OCI-M2 (cell line): ENCODE measurements at regions not wholly inside any gene's neighbourhood (a gene's known extent, or its start where the extent isn't known, plus 50 kb on each side); places are given as distances from the start of the nearest gene placed in this dataset.

Experiments used
- DNase-seq: peaks from one replicate; lab custom pipeline; 2025; ENCODE audit not compliant: unreplicated experiment; lab: John Stamatoyannopoulos, UW

DNA sequence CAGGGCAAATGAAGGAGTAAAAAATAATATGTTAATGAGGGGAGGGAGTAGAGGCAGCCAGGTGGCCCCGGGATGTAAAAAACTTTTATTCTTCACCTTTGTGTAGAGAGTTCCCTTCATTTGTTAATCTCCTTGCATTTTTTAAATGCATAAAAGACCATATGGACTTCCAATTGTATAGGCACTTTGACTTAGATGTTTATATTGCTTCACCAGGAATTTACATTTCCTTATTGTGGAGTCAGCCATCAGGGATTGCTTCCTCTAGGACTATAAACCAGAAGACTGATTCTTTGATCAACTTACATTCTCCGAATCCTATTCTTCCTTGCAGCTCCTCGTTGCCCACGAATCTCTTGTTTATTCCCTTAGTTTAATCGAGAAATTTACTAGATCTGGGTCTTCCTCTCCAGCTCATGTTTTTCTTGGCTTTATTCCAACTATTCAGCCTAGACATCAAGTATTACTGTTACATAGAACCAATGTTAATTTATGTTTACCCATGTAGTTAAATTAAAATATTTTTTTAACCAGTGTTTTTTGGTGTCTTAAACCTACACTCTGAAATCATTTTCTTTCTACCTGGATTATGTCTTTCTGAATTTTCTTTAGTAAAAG lies 1187.0 kb upstream of the SLC10A2 start:
- DNase-seq: no peak

DNA sequence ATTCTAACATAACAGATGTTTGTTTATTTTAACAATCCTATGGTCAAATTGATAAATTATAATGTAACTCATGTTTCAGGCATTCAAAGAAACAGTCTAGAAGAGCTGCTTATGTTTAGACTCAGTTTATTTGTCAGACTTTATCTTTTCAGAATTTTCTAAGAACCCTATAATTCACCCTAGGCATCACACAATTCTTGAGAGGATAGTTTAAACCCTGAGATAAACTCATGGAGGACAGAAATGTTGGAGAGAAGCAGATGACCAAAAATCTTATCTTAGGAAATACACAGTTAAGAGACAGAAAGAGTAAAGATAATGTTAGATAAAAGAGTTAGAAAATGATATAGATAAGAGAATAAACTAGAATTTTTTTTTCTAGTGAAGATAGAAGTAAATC lies 1185.7 kb upstream of the SLC10A2 start:
- DNase-seq: no peak

- no peak for DNase-seq
Observed at GRCh38 chr13:104246955-104247354, 1180.7 kb upstream of the SLC10A2 start.

- no peak for DNase-seq
Observed at GRCh38 chr13:104206450-104207044, 1140.3 kb upstream of the SLC10A2 start.

DNA sequence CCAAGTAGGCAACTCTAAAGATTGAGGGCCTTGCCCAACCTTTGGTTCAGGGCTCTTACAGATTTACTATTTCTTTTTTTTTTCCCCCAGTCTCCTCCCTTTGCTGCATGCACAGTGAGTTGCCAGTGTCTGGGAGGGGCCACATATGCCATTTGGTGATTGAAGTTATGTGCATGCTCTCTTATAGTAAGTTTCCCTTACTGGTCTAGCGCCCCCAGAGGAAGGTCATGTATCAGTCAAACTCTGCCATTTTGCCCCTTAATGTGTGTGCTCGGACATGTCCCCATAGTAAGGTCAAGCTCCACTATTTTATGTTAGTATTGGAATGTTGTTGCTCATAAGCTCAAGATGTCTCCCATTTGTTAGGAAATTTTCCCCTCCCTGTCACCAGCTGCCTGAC lies 1138.0 kb upstream of the SLC10A2 start:
- no peak for DNase-seq

GRCh38 chr13:104198801-104199200 lies 1132.6 kb upstream of the SLC10A2 start:
- no peak for DNase-seq

DNA sequence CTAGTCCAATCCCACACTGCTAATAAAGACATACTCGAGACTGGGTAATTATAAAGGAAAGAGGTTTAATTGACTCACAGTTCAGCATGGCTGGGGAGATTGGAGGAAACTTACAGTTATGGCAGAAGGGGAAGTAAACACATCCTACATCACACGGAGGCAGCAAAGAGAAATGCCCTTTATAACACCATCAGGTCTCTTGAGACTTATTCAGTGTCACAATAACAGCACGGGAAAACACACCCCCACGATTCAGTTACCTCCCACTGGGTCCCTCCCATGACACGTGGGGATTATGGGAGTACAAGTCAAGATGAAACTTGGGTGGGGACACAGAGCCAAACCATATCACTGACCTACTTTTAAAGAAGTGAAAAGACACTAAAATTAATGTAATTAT lies 1130.4 kb upstream of the SLC10A2 start:
- no peak for DNase-seq

DNA sequence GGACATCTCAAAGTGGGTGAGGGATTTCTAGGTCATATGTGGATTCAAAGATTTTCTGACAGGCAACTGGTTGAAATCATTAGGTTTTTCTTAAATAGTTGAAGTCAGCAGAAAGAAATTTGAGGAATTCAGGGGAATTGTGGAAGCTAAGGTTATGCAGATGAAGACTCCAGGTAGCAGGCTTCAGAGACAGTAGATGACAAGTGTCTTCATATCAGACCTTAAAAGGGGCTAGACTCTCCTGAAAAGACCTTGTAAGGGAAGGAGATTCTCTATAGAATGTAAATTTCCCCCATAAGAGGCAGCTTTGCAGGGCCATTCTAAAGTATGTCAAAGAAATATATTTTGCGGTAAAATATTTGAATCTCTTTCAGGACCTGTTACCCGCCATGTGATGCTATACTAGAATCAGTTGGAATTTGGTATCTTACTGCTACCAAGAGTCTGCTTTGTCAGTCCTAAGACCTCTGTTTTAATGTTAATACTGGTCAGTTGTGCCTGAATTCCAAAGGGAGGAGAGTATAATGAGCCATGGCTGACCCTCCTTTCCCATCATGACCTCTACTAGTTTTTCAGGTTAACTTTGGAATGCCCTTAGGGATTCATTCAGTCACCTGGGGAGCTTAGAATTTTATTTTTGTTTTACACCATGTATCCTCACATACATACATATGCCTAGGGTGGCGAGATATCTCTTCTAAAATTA lies 1115.5 kb upstream of the SLC10A2 start:
- DNase-seq: no peak

DNA sequence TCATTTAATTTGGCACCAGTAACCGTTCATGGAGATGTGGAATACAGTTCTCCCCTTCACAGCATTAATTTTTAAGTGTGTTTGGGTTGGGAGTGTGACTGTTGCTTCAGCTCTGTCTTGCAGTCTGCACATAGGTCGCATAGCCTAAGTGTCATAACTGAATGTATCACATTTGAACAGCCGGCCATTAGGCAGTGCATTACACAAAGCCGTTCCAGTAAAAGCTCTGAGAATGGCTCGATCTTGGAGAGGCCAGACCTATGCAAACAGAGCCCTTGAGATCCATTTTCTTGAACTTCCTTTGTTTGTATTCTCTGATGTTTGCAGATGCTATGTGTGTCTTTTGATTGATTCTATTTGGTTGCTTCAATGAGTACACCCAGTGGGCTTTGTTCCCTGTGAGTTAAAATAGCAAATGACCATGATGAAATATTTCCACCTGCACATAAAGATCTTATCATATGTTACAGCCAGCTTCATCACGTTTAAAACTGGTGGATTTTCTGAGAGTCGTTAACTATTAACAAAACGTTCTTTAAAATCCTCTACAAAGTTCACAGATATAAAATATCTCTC lies 1104.9 kb upstream of the SLC10A2 start:
- DNase-seq: no peak

DNA sequence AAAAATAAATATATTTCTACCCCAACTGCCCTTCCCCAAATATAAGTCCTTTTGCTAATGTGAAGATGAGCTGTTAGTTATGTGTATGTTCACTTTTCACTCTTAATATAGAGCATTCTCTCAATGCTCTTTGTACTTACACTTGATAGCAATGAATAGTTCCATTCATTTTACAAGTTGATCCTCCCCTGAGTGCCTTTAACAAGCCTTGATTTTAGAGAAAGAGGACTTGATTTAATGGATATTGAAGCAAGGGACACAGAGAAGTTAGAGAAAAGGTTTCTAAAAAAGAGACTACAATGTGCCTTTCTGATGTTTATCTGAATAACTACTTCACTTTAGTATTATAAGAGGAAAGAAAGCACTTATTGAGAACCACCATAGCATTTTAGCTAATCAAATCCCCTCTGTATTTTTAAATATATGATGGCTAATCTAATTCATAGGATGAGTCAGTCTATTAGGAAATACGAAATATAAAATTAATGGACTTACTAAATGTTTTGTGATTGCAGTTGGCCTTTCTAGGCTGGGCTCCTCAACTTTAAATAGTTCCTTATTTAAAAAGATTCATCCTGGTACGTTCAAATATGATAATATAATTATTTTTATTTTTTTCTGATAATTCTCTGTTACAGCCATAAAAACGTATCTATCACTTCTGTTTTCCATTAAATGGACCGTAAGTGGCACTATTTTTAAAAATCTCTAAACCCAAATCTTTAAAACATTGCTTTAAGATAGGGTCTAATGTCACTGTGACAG lies 1097.8 kb upstream of the SLC10A2 start:
- DNase-seq: no peak

DNA sequence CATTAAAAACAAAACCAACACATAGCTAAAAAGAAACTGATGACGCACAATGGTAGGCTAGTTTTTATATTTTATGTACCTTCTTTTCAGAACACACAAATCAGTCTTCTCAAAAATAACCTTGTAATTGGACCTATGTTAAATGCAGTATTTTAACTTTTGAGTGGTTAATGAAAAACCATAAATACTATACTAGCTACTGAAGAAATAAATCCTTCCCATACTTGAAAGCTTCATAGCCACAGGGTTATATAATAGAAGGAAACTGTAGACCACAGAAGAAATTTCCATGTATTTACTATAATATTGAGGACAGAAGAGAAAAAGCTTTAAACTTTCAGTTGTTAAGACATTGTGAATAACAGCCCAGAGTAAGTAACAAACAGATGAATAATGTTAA lies 1094.3 kb upstream of the SLC10A2 start:
- DNase-seq: no peak

DNA sequence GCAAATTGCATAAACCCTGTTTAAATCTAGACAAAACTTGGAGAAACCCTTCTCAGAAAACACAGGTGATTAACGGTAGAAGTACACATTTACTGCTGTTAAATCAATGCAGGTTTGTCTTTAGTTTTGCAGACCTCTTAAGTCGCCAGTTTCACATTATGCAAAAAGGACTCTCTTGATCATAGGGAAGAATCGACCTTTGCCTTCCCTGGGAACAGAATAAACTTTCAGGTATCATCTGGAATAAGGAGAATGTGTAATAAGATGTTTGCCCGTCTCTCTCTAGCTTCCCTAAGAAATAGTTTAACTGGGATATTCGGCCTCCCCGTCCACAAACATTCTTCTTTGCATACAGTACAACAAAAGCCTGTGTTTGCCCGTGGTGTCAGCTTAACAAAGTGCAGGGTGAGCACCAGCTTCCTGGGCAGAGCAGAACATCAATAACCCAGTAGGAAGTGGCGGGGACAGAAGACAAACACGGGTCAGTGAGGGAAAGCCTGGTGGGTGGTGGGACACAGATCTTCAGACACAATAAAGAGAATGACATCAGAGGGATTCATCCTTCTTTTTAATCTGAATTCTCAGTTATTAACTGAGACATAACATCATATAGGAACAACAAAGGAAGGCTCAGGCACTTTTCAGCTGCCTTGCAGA lies 1077.7 kb upstream of the SLC10A2 start:
- DNase-seq: no peak

DNA sequence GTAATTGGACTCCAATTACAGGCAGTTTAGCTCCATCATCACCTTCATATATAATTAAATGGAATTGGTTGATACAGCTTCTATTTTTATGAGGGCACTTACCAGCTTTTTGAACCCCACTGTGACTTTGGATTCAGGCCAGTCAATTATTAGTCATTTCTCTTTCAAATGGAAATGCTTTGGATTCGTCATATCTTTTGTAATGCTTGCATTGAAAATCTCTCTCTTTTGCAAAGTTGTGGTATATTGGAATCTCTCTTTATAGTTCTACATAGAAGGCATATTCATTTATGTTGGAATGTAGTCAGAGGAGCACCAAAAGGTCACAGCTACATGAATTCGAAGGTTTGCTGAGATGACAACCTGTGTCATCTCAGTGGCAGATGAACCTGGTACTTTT lies 1074.3 kb upstream of the SLC10A2 start:
- DNase-seq: no peak

DNA sequence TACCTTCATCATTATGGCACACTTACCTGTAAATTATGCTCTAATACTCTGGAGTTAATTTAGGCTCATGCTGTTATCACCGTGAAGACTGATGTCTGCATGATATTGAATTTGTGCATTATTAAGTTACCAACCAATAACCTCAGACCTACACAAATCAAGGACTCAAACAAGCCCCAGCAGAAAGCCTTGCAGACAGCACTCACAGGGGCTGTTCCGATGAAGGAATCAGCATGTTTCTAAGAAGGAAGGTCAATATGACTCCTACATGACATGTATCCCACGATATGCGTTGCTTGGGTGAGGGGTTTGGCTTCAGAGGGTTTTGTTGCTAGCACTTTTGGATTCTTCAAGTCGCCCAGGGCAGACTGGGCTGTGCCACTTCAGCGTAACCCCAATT lies 1071.2 kb upstream of the SLC10A2 start:
- DNase-seq: no peak

DNA sequence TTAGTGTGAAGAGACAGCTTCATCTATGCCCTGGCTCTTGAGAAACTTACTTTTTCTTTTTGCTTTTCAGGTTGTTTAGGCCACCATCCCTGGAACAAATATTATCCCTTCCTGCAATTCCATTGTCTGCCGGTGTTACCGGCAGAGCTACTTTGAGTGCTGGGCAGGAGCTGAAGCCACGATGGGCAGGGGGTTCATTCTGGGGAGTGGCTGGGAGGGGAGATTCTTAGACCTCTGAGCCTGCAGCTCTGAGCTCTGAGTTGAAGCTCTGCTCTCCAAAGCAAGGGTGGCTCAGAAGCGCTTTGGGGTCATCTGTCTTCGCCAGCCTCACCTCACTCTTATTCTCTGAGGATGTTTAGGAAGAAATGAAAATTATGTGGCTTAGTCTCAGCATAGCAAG lies 1066.6 kb upstream of the SLC10A2 start:
- no peak for DNase-seq

GRCh38 chr13:104114101-104114500 lies 1047.9 kb upstream of the SLC10A2 start:
- DNase-seq: no peak

GRCh38 chr13:104111031-104111430 lies 1044.8 kb upstream of the SLC10A2 start:
- DNase-seq: no peak

- DNase-seq: no peak
Observed at GRCh38 chr13:104106705-104107393, 1040.6 kb upstream of the SLC10A2 start.

DNA sequence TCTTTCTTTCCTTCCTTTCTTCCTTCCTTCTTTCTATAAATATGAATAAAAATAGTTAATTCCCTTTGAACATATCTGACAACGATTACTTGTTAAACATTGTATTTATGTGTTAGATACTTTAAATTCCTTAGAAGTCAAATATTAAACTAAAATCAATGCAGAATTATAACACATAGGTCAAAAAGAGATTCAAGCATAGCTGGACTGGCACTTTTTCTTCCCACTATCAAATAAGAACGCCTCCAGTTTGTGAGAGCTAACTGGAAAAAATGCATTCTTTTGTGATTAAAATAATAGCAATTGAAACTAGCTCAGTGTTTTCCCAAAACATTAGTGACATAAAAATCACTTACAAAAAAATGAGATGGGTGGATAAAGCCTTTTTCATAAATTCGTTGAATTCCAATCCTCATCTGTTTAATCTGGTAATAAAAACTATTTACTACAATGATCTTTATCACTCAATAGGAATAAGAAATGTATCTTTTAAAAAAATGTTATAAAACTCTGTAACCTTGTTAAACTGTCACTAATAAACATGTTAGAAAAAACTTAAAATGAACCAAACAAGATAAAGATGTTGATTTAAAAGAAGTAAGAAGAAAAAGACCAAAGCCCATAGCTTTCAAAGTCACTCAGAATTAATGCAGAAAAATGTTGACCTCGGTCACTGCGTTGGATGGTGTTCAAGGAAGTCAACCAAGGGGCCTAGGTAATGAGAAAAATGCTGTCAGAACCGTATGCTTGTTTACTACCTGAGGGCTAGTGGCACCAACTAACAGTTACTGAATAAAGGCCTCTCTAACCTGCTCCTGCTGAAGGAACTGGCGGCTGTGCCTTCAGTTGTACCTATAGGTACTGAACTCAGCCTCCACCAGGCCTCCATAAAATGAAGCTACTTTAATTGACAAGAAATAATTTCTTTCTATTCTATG lies 1039.5 kb upstream of the SLC10A2 start:
- DNase-seq: no peak
